T-helper 2 cell treated with Interferon-gamma antibody and Interleukin-4, amounts not matched to agents 5 μg/mL and 100 μg/mL, for 36 hours (primary cell): ENCODE measurements at regions not wholly inside any gene's neighbourhood (a gene's known extent, or its start where the extent isn't known, plus 50 kb on each side); places are given as distances from the start of the nearest gene placed in this dataset.
A peak's percentile ranks its signal among the peaks of the same experiment; 100 is the strongest.
"Not testable (repeated sequence)": the region's sequence is repeated elsewhere in the genome, so short reads cannot be mapped to it uniquely, and the experiment has no call there.

Experiments used
- DNase-seq: peaks from one replicate; pipeline ENCODE4 v3.0.0; 2021; ENCODE audit warnings: low spot score
- H3K27ac Mint-ChIP-seq: one replicate; pipeline ENCODE4 v1.8.0; 2021; ENCODE audit warnings: mild to moderate bottlenecking, mixed read lengths
- H3K27me3 Mint-ChIP-seq: one replicate; pipeline ENCODE4 v1.8.0; 2021; ENCODE audit warnings: low read depth, mixed read lengths
- H3K36me3 Mint-ChIP-seq: one replicate; pipeline ENCODE4 v1.8.0; 2021; ENCODE audit warnings: low read depth, mixed read lengths
- H3K4me1 Mint-ChIP-seq: one replicate; pipeline ENCODE4 v1.8.0; 2021; ENCODE audit warnings: low read depth, mixed read lengths
- H3K4me3 Mint-ChIP-seq: one replicate; pipeline ENCODE4 v1.8.0; 2022; ENCODE audit warnings: mild to moderate bottlenecking, moderate library complexity, mixed read lengths
- H3K9me3 Mint-ChIP-seq: one replicate; pipeline ENCODE4 v1.8.0; 2021; ENCODE audit warnings: mixed read lengths

DNA sequence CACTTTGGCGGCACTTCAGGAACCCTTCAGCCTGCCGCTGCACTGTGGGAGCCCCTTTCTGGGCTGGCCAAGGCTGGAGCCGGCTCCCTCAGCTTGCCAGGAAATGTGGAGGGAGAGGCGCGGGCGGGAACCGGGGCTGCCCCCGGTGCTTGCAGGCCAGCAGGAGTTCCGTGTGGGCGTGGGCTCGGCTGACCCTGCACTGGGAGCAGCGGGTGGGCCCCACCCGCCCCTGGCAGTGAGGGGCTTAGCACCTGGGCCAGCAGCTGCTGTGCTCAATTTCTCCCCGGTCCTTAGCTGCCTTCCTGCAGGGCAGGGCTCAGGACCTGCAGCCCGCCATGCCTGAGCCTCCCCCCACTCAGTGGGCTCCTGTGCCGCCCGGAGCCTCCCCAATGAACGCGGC, 196.8 kb upstream of the ADAMTS3 start:
- not testable (repeated sequence) for H3K4me3 Mint-ChIP-seq, H3K27me3 Mint-ChIP-seq, H3K9me3 Mint-ChIP-seq, H3K36me3 Mint-ChIP-seq, H3K4me1 Mint-ChIP-seq, H3K27ac Mint-ChIP-seq, DNase-seq

DNA sequence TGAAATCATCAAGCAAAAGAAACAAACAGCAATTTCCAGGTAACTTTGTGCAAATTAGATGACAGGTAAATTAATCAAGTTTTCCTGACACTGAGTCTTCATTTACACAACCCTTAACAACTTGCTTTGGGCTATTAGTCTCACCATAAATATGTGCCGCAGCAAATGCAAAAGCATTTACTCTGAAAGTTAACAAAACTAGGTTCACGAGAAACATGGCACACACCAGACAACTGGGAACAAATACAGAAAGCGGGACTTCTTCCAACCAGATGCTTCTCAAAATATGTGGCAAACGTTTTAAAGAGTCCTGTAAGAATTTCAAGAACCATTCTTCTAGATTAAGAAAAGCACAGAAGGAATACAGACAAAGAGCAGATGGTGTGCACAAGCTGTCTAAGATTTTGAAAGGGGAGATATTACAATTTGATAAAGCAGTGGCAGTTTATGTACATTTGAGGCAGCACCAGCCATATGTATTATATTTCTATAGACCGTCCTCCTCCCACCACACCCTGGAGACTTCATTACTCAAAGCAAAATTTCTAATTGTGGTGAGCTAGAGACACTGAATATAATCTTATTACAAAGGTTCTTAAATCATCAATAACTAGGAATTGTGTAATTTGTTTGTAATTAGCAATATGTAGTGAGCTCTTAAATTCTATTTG, 192.5 kb upstream of the ADAMTS3 start:
- DNase-seq, result no peak
- Mint-ChIP-seq H3K27ac (no peak overlapping the region), H3K4me1 (no peaks in the 10 kb centered on the region), H3K27me3 (no peaks in the 10 kb centered on the region), H3K9me3 (no peaks in the 10 kb centered on the region), H3K4me3 (no peak overlapping the region), H3K36me3 (no peaks in the 10 kb centered on the region)

DNA sequence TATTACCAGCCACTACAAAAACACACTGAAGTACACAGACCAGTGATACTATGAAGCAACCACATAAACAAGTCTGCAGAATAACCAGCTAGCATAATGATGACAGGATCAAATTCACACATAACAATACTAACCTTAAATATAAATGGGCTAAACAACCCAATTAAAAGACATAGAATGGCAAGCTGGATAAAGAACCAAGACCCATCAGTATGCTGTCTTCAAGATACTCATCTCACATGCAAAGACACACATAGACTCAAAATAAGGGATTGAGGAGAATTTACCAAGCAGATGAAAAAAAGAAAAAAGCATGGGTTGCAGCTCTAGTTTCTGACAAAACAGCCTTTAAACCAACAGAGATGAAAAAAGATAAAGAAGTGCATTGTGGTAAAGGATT, 184.4 kb upstream of the ADAMTS3 start:
- not testable (repeated sequence) for H3K4me1 Mint-ChIP-seq
- H3K9me3 Mint-ChIP-seq, result peaks cover 18% of the 10 kb centered on the region

DNA sequence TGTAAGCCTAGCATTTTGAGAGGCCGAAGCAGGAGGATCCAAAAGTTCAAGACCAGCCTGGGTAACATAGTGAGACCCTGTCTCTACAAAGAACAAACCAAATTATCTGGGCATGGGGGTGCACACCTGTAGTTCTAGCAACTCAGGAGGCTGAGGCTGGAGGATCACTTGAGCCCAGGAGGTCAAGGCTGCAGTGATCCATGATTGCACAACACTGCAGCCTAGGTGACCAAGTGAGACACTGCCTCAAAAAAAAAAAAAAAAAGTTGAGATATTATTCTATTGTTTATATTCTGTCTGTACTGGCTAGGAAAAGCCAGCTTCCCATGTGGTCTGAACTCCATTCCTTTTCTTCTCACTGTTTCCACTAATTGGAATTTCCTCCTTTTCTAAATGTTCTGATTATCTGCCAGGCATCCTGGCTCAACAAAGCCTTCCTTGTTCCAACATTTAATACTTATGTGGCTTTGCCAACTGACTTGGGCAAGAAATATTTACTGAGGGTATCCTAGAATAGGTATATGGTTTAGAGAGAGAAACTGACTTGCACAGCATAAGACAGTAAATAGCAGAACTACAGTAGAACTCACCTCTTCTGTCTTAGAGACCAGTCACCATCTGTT, 175.2 kb upstream of the ADAMTS3 start:
- no peak overlapping the region for H3K4me3 Mint-ChIP-seq
- no peak overlapping the region for H3K27ac Mint-ChIP-seq
- H3K9me3 Mint-ChIP-seq, result no peaks in the 10 kb centered on the region
- H3K4me1 Mint-ChIP-seq, result no peaks in the 10 kb centered on the region
- H3K27me3 Mint-ChIP-seq, result no peaks in the 10 kb centered on the region
- no peak for DNase-seq
- no peaks in the 10 kb centered on the region for H3K36me3 Mint-ChIP-seq

More for the DNA sequence above, 184.4 kb upstream of the ADAMTS3 start:
- H3K36me3 Mint-ChIP-seq, DNase-seq, H3K27me3 Mint-ChIP-seq, H3K27ac Mint-ChIP-seq, H3K4me3 Mint-ChIP-seq: not testable (repeated sequence)

DNA sequence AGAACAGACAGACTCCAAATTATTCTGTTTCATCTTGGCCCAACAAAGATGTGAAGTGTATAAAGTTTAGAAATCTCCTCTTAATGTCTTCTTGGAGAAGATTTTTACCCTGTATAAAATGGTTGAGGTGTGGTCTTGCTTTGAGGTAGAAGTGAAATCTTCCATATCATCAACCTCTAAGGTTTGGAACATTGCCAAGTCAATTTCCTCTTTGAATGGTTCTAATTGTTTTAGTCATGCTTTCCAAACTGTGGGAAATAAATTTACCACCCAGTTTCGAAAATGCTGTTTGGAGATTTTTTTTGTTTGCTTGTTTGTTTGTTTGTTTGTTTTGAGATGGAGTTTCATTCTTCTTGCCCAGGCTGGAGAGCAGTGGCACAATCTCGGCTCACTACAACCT, 174.1 kb upstream of the ADAMTS3 start:
- H3K27me3 Mint-ChIP-seq, result no peaks in the 10 kb centered on the region
- no peak overlapping the region for H3K4me3 Mint-ChIP-seq
- no peaks in the 10 kb centered on the region for H3K4me1 Mint-ChIP-seq
- no peaks in the 10 kb centered on the region for H3K9me3 Mint-ChIP-seq
- no peak overlapping the region for H3K27ac Mint-ChIP-seq
- no peak for DNase-seq
- no peaks in the 10 kb centered on the region for H3K36me3 Mint-ChIP-seq

DNA sequence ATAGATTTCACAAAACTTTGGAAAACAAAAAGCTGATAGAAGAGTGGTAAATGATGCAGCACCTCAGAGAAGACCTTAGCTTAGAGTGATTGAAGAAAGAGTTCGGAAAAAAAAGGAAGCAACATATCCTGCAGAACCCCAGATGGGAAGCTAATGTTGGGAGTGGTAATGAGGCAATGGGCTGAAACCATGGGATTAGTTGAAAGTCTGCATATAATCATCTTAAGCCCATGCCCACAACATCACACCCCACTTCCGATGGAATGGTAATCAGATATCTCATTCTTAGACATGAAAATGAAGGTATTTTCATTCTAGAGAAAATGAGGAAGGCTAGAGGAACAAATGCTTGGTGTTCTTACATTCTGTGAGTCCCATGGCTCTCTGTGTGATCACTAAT, 146.3 kb upstream of the ADAMTS3 start:
- Mint-ChIP-seq H3K9me3 (no peaks in the 10 kb centered on the region), H3K36me3 (no peaks in the 10 kb centered on the region), H3K27ac (no peak overlapping the region), H3K4me1 (no peaks in the 10 kb centered on the region), H3K4me3 (no peak overlapping the region), H3K27me3 (no peaks in the 10 kb centered on the region)
- DNase-seq, result no peak

DNA sequence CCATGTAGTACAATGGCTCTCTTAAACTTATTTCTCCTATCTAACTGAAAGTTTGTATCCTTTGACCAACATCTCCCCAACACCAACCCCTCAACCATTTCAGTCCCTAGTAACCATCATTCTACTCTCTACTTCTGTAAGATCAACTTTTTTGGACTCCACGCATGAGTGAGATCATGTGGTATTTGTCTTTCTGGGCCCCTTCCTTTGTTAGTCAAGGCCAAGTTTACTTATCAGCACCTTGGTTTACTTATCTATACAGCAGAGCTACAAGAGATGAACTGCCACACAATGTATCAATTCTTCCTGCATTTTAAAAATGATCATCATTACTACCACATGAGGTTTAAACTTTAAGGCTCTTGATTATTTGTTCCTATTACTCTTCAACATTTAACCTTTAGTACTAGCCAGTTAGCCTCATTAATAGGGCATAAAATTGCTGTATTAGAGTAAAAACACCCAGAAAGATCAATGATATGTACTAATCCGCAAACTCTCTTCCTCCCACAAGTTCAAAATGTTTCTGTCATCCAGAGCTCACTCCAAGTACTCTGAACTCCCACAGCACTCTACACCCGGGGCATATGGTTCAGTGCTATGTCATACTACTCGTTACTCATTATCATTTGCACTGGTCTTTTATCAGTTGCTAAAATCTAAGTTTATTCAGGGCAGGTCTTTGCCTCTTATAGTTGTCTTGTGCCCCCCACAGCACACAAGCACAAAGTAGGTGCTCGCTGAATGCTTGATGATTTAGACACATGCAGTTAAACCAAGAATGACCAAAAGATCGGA, 145.7 kb upstream of the ADAMTS3 start:
- no peak for DNase-seq
- no peaks in the 10 kb centered on the region for H3K36me3 Mint-ChIP-seq
- no peaks in the 10 kb centered on the region for H3K4me1 Mint-ChIP-seq
- H3K27ac Mint-ChIP-seq, result no peak overlapping the region
- H3K4me3 Mint-ChIP-seq, result no peak overlapping the region
- H3K9me3 Mint-ChIP-seq, result no peaks in the 10 kb centered on the region
- no peaks in the 10 kb centered on the region for H3K27me3 Mint-ChIP-seq

DNA sequence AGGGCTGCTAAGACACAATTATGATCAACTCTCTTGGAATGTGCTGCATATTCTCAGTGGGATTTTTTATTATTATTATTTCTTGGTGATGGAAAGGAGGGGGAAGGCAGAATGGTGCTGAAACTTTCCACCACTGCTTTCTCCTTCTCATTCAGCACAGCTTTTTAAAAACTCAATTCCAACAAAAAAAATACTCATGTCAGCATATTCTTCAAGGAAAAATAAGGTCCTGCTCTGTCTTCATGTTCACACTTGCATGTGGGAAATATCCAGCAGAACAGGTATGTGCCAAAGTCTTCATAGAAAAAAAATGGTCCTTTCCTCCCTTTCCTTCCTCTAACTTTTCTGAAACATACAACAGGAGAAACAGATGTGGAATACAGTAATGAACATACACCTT, 144.0 kb upstream of the ADAMTS3 start:
- Mint-ChIP-seq H3K4me1 (no peaks in the 10 kb centered on the region), H3K4me3 (no peak overlapping the region), H3K9me3 (no peaks in the 10 kb centered on the region), H3K27ac (no peak overlapping the region), H3K27me3 (no peaks in the 10 kb centered on the region), H3K36me3 (no peaks in the 10 kb centered on the region)
- DNase-seq, result no peak

DNA sequence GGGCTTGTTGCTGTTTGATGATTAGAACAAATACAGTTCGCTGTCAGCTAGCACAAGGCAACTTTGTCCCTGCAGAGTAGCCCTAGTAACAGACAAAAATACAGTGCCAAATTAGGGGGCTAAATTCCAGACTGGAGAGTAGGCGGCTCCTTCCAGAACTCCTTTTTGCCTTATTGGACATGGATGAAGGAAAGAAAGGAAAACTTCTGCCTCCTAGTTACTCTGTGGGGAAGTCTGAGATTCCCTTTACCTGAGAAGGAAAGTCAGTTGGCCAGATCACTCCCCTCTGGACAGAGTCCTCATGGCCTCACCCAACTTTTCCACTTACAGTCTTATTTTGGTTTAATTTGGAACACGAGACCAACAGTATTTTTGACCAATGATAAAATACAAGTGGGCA, 140.5 kb upstream of the ADAMTS3 start:
- H3K9me3 Mint-ChIP-seq, result no peaks in the 10 kb centered on the region
- DNase-seq, result no peak
- no peaks in the 10 kb centered on the region for H3K27me3 Mint-ChIP-seq
- H3K4me1 Mint-ChIP-seq, result no peaks in the 10 kb centered on the region
- no peaks in the 10 kb centered on the region for H3K36me3 Mint-ChIP-seq
- H3K27ac Mint-ChIP-seq, result no peak overlapping the region
- no peak overlapping the region for H3K4me3 Mint-ChIP-seq

DNA sequence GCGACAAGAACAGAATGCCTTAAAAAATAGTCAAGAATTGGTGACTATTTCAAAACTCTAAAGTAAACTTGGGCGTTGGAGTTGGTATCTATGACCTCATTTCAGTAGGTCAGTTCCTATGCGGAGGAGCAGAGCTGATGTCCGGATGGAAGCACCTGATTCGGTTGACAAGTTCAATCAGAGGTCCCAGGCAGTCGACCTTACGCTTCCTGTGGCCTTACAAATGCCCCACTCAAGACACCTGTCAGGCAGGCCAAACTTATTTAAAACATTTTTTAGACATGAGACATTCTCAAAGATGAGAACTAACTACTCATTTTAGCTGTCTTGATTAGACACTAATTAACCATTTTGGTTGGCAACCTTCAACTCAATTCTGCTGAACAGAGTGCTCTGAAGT, 137.7 kb upstream of the ADAMTS3 start:
- Mint-ChIP-seq H3K36me3 (no peaks in the 10 kb centered on the region), H3K9me3 (no peaks in the 10 kb centered on the region), H3K27me3 (peaks cover 4% of the 10 kb centered on the region), H3K4me1 (peaks cover 5% of the 10 kb centered on the region), H3K4me3 (no peak overlapping the region), H3K27ac (no peak overlapping the region)
- DNase-seq, result no peak

DNA sequence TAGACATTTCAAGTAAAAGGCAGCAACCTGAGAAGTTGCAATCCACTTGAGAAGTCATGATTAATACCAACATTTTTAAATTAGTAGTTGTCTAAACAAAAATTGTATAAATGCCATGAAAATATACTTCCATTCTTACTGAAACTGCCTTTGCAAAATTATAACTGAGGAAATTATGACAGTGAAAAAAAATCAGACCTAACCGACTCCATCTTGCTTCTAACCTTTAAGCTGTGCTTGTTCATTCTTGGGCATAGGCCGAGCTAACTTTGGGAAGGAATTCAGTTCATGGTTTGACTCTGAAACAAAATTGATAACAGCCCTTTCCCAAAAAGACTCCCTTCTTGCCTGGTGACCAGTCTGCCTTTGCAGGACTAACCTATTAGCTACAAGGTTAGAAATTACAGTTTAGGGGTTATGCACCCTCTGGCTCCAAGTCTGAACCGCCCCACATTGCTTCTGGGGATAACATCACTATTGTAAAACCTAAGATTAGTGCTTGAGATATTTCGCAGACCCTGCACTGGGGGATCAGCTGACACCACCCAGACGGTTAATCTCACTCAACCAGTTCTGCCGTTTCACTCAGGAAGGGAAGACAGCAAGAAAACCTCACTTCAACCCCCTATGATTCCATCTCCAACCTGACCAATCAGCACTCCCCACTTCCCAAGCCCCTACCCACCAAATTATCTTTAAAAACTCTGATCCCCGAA, 136.1 kb upstream of the ADAMTS3 start:
- not testable (repeated sequence) for H3K4me1 Mint-ChIP-seq, H3K27me3 Mint-ChIP-seq, H3K9me3 Mint-ChIP-seq, H3K27ac Mint-ChIP-seq, H3K4me3 Mint-ChIP-seq, DNase-seq, H3K36me3 Mint-ChIP-seq

DNA sequence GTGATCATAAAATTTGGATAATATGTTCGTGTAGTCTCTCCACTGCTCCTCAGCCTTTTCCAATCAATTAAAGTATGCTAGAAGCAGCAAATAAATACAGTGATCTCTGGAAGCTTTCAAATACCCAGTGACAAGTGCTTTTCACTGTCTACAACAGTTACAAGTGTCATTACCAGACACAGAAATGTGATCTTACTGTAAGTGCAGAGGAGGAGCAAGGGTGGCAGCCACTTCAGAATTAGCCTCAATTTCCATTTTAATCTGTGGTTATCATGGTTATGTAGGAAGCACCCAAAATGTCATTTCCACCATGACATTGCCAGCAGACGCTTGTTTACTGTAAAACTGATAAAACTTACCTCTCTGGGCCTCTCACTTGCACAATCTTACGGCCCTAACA, 133.9 kb upstream of the ADAMTS3 start:
- Mint-ChIP-seq H3K36me3 (no peaks in the 10 kb centered on the region), H3K4me3 (no peak overlapping the region), H3K27me3 (peaks cover 4% of the 10 kb centered on the region), H3K27ac (no peak overlapping the region), H3K4me1 (peaks cover 5% of the 10 kb centered on the region), H3K9me3 (no peaks in the 10 kb centered on the region)
- DNase-seq, result no peak

DNA sequence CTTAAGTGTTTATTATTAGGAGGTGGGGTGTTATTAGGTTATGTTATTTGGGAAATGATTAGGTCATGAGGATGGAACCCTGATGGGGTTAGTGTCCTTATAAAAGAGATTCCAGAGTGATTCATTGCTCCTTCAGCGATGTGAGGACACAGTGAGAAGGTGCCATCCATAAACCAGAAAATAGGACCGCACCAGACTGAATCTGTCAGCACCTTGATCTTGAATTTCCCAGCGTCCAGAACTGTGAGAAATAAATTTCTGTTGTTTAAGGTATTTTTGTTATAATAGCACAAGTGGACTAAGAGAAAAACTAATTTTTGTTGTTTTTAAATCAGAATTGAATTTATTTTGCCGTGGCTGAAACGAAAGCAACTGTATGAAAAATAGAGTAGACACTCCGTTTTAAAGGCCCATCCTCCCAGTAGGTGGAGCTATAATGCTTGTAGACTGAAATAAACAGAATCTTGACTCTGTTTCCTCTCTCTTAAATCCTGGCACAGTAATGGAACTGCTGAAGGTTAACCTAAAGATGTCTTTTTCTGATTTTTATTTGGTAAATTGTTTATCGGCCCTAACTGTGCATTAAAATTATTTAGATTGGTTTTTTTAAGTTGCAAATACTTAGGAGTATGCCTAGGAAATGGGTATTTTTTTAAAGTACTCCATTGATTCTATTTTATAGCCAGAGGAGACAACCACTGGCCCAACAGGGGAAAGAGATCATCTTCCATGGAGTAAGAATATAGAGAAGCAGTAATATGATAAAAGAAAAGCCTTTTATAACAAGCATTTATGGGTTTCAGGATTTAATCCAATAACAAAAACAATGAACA, 133.2 kb upstream of the ADAMTS3 start:
- Mint-ChIP-seq H3K36me3 (no peaks in the 10 kb centered on the region), H3K9me3 (no peaks in the 10 kb centered on the region), H3K27ac (no peak overlapping the region), H3K4me3 (peak overlapping the region; percentile 78), H3K4me1 (peaks cover 5% of the 10 kb centered on the region), H3K27me3 (peaks cover 4% of the 10 kb centered on the region)
- no peak for DNase-seq
